Caco-2 (cell line): ENCODE measurements at regions not wholly inside any gene's neighbourhood (a gene's known extent, or its start where the extent isn't known, plus 50 kb on each side); places are given as distances from the start of the nearest gene placed in this dataset.

ENCODE experiments used
- BruUV-seq: library from RNA; stranded (reverse); fragments of 400-500 nt; replicated peaks from 2 replicates; lab custom pipeline; 2021; lab: Mats Ljungman, UMichigan
- CTCF ChIA-PET: fragments of 300-600 bp; sonication (Branson Sonifier 250); formaldehyde crosslinking; loops from one replicate; lab custom pipeline; 2022; ENCODE audit warnings: antibody characterized with exemption; lab: Charles Lee
- POLR2A ChIA-PET: fragments of 300-600 bp; sonication (Branson Sonifier 250); formaldehyde crosslinking; loops from one replicate; lab custom pipeline; 2022; ENCODE audit warnings: antibody characterized with exemption; lab: Charles Lee
- DNase-seq, 2 experiments: peaks; one replicate each; pipeline versions ENCODE4 v3.0.0 to v3.0.0-alpha.2; 2020 to 2022
- H3K27me3 ChIP-seq: replicated peaks from 2 replicates; pipeline ENCODE4 v1.6.0; 2011; ENCODE audit warnings: low read length; ENCODE audit not compliant: control insufficient read depth, insufficient read depth
- H3K36me3 ChIP-seq: 2 replicates; pipeline ENCODE4 v1.5.1; 2011; ENCODE audit warnings: low read length; ENCODE audit not compliant: control insufficient read depth, insufficient read depth
- H3K4me1 ChIP-seq: fragments of 250-450 bp; sonication (Bioruptor Pico); 2 replicates; pipeline ENCODE4 v1.5.1; 2020; ENCODE audit warnings: mild to moderate bottlenecking
- H3K4me3 ChIP-seq: 2 replicates; pipeline ENCODE4 v1.5.1; 2011; ENCODE audit warnings: low read depth, mild to moderate bottlenecking, control low read depth, low read length
- H3K9me3 ChIP-seq: fragments of 250-450 bp; sonication (Bioruptor Pico); 2 replicates; pipeline ENCODE4 v1.5.1; 2020; ENCODE audit warnings: mild to moderate bottlenecking, moderate library complexity
- H3K27ac Mint-ChIP-seq: one replicate; pipeline ENCODE4 v1.8.0; 2022; ENCODE audit warnings: mixed read lengths; ENCODE audit not compliant: unreplicated experiment
- H3K27me3 Mint-ChIP-seq: one replicate; pipeline ENCODE4 v1.8.0; 2022; ENCODE audit warnings: mixed read lengths; ENCODE audit not compliant: insufficient read depth, unreplicated experiment
- H3K36me3 Mint-ChIP-seq: one replicate; pipeline ENCODE4 v1.8.0; 2022; ENCODE audit warnings: mild to moderate bottlenecking, mixed read lengths; ENCODE audit not compliant: insufficient read depth, unreplicated experiment
- H3K4me1 Mint-ChIP-seq: one replicate; pipeline ENCODE4 v1.8.0; 2022; ENCODE audit warnings: low read depth, mixed read lengths; ENCODE audit not compliant: unreplicated experiment
- H3K4me3 Mint-ChIP-seq: one replicate; pipeline ENCODE4 v1.8.0; 2022; ENCODE audit warnings: mild to moderate bottlenecking, moderate library complexity, mixed read lengths; ENCODE audit not compliant: unreplicated experiment
- H3K9me3 Mint-ChIP-seq: one replicate; pipeline ENCODE4 v1.8.0; 2022; ENCODE audit warnings: mixed read lengths; ENCODE audit not compliant: unreplicated experiment
- CTCF ChIP-seq, 2 experiments: fragments of 200-600 bp in 1 of 2; IDR thresholded peaks; 1 replicate in 1 of 2; 2 replicates in 1 of 2; pipeline versions ENCODE4 v1.5.1 to v1.8.0; 2011 to 2022; ENCODE audit warnings: antibody characterized with exemption in 1 of 2, control low read depth in 1 of 2, inconsistent platforms in 1 of 2, low read depth in 1 of 2, low read length in 1 of 2, mild to moderate bottlenecking in 1 of 2, moderate library complexity in 1 of 2; ENCODE audit not compliant: insufficient read depth in 1 of 2, severe bottlenecking in 1 of 2, unreplicated experiment in 1 of 2
- intact Hi-C: fragments of 100-400 bp; cut with micrococcal nuclease; formaldehyde crosslinking; loops from one replicate; pipeline ENCODE4 v1.10.0; 2022; ENCODE audit not compliant: unreplicated experiment

DNA sequence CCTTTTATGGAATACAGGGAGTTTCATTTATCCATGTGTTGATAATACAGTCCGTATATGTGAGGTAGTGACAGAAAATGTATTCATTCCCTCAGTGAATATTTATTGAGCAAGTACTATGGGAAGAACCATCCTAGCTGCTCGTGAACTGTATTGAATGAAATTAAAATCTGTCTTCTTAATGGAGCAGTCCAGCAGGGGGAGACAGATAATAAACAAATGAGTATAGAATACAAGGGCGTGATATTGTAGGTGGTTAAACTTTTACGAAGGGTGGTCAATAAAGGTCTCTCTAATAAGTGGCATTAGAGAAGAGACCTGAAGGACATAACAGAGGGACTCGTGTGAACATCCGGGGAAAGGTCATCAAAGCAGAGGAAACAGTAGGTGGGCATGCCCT is 62.7 kb upstream of the OSTN start:
- Mint-ChIP-seq H3K9me3 (no peaks in the 10 kb centered on the region), H3K27ac (no peak overlapping the region), H3K27me3 (no peaks in the 10 kb centered on the region), H3K36me3 (no peaks in the 10 kb centered on the region), H3K4me3 (no peak overlapping the region), H3K4me1 (no peaks in the 10 kb centered on the region)
- Histone ChIP-seq H3K4me1 (no peaks in the 10 kb centered on the region), H3K36me3 (no peaks in the 10 kb centered on the region), H3K27me3 (no peaks in the 10 kb centered on the region), H3K4me3 (no peak overlapping the region), H3K9me3 (no peaks in the 10 kb centered on the region)
- DNase-seq: peak in 1 of 2 experiments; percentile 2
- ChIA-PET POLR2A (no interaction called here), CTCF (no interaction called here)
- intact Hi-C loops: no loop called here
- no TSS peak for BruUV-seq
- no peak for TF ChIP-seq CTCF (IDR thresholded peaks at IDR 0.05; ENCODE audit: insufficient read depth in 1 of 2, low read depth in 1 of 2, low read length in 1 of 2, severe bottlenecking in 1 of 2, unreplicated experiment in 1 of 2)

DNA sequence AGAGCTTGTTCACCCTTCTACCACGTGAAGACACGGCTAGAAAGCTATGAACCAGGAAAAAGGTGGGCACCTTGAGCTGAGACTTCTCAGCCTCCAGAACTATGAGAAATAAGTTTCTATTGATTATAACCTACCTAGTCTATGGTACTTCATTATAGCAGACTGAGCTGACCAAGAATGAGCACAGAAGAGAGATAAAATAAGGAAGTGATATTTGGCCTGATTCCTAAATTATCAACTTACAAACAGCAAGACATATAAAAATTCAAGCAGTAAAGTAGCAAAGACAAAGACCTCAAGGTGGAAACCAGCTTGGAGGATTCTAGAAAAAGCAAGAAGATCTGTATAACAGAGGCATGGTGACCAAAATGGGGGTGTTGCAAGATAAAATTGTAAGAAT is 63.9 kb upstream of the OSTN start:
- no peaks in the 10 kb centered on the region for H3K4me1 ChIP-seq
- H3K27ac Mint-ChIP-seq: no peak overlapping the region
- H3K4me1 Mint-ChIP-seq: no peaks in the 10 kb centered on the region
- no peaks in the 10 kb centered on the region for H3K9me3 ChIP-seq
- no peaks in the 10 kb centered on the region for H3K36me3 Mint-ChIP-seq
- no TSS peak for BruUV-seq
- no peaks in the 10 kb centered on the region for H3K27me3 Mint-ChIP-seq
- DNase-seq: no peak
- no peak overlapping the region for H3K4me3 ChIP-seq
- POLR2A ChIA-PET: no interaction called here
- no peaks in the 10 kb centered on the region for H3K9me3 Mint-ChIP-seq
- no peaks in the 10 kb centered on the region for H3K36me3 ChIP-seq
- H3K27me3 ChIP-seq: no peaks in the 10 kb centered on the region
- TF ChIP-seq CTCF (IDR thresholded peaks at IDR 0.05; ENCODE audit: insufficient read depth in 1 of 2, low read depth in 1 of 2, low read length in 1 of 2, severe bottlenecking in 1 of 2, unreplicated experiment in 1 of 2): no peak
- intact Hi-C loops: no loop called here
- H3K4me3 Mint-ChIP-seq: no peak overlapping the region
- CTCF ChIA-PET: no interaction called here

DNA sequence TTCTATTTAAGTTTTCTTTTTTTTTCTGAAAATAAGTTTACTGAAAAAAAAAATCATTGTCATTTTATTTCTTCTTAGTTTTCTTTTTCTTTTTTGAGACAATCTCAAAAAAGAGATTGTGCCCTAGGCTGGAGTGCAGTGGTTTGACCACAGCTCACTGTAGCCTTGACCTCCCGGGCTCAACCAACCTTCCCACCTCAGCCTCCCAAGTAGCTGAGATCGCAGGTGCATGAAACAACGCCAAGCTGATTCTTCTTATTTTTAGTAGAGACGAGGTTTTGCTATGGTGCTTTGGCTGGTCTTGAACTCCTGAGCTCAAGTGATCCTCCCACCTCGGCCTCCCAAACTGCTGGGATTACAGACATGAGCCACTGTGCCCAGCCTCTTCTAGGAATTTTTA is 65.7 kb upstream of the OSTN start:
- Mint-ChIP-seq H3K4me3 (no peak overlapping the region), H3K9me3 (no peaks in the 10 kb centered on the region), H3K27me3 (no peaks in the 10 kb centered on the region), H3K36me3 (no peaks in the 10 kb centered on the region), H3K4me1 (no peaks in the 10 kb centered on the region), H3K27ac (no peak overlapping the region)
- intact Hi-C loops: no loop called here
- no peak overlapping the region for H3K4me3 ChIP-seq
- no peak for DNase-seq
- no peak for TF ChIP-seq CTCF (IDR thresholded peaks at IDR 0.05; ENCODE audit: insufficient read depth in 1 of 2, low read depth in 1 of 2, low read length in 1 of 2, severe bottlenecking in 1 of 2, unreplicated experiment in 1 of 2)
- POLR2A ChIA-PET: no interaction called here
- no peaks in the 10 kb centered on the region for H3K9me3 ChIP-seq
- no peaks in the 10 kb centered on the region for H3K27me3 ChIP-seq
- no TSS peak for BruUV-seq
- H3K4me1 ChIP-seq: no peaks in the 10 kb centered on the region
- CTCF ChIA-PET: no interaction called here
- no peaks in the 10 kb centered on the region for H3K36me3 ChIP-seq
